Panc1 (cell line): ENCODE measurements at regions not wholly inside any gene's neighbourhood (a gene's known extent, or its start where the extent isn't known, plus 50 kb on each side); places are given as distances from the start of the nearest gene placed in this dataset.
A peak's percentile ranks its signal among the peaks of the same experiment; 100 is the strongest.

ENCODE experiments used
- ATAC-seq: fragments of 200-7000 bp; cut with Tn5 transposase; 2 replicates; pipeline ENCODE4 v1.9.1; 2020; ENCODE audit warnings: mild to moderate bottlenecking, moderate library complexity
- BruUV-seq: library from RNA; stranded (reverse); fragments of 400-500 nt; replicated peaks from 2 replicates; lab custom pipeline; 2021; lab: Mats Ljungman, UMichigan
- CTCF ChIA-PET: fragments of 300-600 bp; sonication (Branson Sonifier 250); formaldehyde crosslinking; loops from one replicate; lab custom pipeline; 2022; ENCODE audit warnings: antibody characterized with exemption; lab: Charles Lee
- POLR2A ChIA-PET: fragments of 300-600 bp; sonication (Branson Sonifier 250); formaldehyde crosslinking; loops from one replicate; lab custom pipeline; 2022; ENCODE audit warnings: antibody characterized with exemption; lab: Charles Lee
- DNase-seq: peaks from one replicate; pipeline ENCODE4 v3.0.0-alpha.2; 2010; ENCODE audit warnings: low read depth, low spot score
- H3K27ac ChIP-seq: 2 replicates; pipeline ENCODE4 v1.5.1; 2011; ENCODE audit warnings: mild to moderate bottlenecking, low read length, inconsistent platforms
- H3K27me3 ChIP-seq: fragments of 200-500 bp; sonication (Bioruptor generic); 2 replicates; pipeline ENCODE4 v1.6.0; 2014; ENCODE audit warnings: low read length, inconsistent platforms; ENCODE audit not compliant: control insufficient read depth, insufficient read depth
- H3K36me3 ChIP-seq: fragments of 200-500 bp; sonication (Bioruptor generic); 2 replicates; pipeline ENCODE4 v1.5.1; 2014; ENCODE audit warnings: inconsistent platforms, mild to moderate bottlenecking, low read length, moderate library complexity; ENCODE audit not compliant: control insufficient read depth, insufficient read depth
- H3K4me1 ChIP-seq: 2 replicates; pipeline ENCODE4 v1.5.1; 2011; ENCODE audit warnings: inconsistent platforms, mild to moderate bottlenecking, low read length, moderate library complexity; ENCODE audit not compliant: control insufficient read depth, insufficient read depth
- H3K4me3 ChIP-seq, 2 experiments: 2 replicates each; pipeline ENCODE4 v1.5.1; 2011 to 2012; ENCODE audit warnings: low read depth in 2 of 2, low read length in 2 of 2, mild to moderate bottlenecking in 2 of 2, inconsistent platforms in 1 of 2, moderate library complexity in 1 of 2
- H3K9me3 ChIP-seq: fragments of 200-500 bp; sonication (Bioruptor generic); 2 replicates; pipeline ENCODE4 v1.5.1; 2014; ENCODE audit warnings: low read depth, mild to moderate bottlenecking, inconsistent platforms, low read length, moderate library complexity; ENCODE audit not compliant: control insufficient read depth, insufficient read depth
- POLR2AphosphoS5 ChIP-seq: IDR thresholded peaks from 2 replicates; pipeline ENCODE4 v1.6.1; 2012; ENCODE audit warnings: mild to moderate bottlenecking, low read depth, low read length, moderate library complexity
- SIN3A ChIP-seq: IDR thresholded peaks from 2 replicates; pipeline ENCODE4 v1.6.1; 2012; ENCODE audit warnings: low read depth, mild to moderate bottlenecking, low read length, moderate library complexity, borderline replicate concordance; ENCODE audit not compliant: insufficient read depth
- TCF7L2 ChIP-seq: IDR thresholded peaks from 2 replicates; pipeline ENCODE4 v1.6.1; 2011; ENCODE audit warnings: mild to moderate bottlenecking, low read depth, low read length, inconsistent platforms
- in situ Hi-C: cut with HindIII; loops from 2 replicates; pipeline ENCODE4 v1.10.0; 2016; ENCODE audit warnings: low sequenced_read_pairs, low pct_unique_long_range_greater_than_20kb
- intact Hi-C: fragments of 100-400 bp; cut with micrococcal nuclease; formaldehyde crosslinking; loops from one replicate; pipeline ENCODE4 v1.10.0; 2022; ENCODE audit not compliant: unreplicated experiment
- TF ChIP-seq, protein P1 (sequence below): fragments of 450-650 bp; IDR thresholded peaks from 2 replicates; pipeline ENCODE4 v1.5.1; 2017; ENCODE audit warnings: mild to moderate bottlenecking
- TF ChIP-seq, protein P2 (sequence below), 2 experiments: IDR thresholded peaks; 2 replicates each; pipeline ENCODE4 v1.6.1; 2011 to 2012; ENCODE audit warnings: low read depth in 2 of 2, control low read depth in 1 of 2, low read length in 1 of 2, mild to moderate bottlenecking in 1 of 2, moderate library complexity in 1 of 2; ENCODE audit not compliant: insufficient read depth in 1 of 2

DNA sequence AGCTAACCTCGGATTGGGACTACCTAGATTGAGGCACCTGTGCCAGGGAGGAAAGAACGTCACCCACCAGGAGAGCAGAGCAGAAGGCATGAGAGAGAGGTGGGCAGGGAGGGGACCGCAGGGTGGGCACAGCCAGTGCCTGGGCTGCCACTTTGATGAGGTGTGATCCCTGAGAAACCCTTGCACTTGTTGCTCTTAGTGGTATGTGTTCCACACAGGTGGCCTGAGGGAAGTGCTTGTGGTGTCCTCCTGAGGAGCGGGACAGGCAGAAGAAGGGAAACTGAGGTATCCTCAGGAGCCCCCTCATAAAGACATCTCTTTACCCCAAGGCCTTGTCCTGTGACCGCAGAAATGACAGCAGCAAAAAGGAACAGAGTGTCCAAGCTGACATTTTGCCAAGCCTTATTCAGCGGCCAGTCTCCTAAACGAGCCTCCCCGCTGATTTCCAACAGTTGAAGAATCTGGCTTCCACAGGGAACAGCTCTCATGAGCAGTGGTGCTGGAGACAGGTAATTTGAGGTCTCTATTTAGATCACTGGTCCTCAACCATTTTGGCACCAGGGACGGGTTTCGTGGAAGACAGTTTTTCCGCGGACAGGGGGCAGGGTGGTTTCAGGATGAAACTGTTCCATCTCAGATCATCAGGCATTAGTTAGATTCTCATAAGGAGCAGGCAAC is 82.4 kb downstream of the FOXD1 start:
- Histone ChIP-seq H3K27me3 (no peaks in the 10 kb centered on the region), H3K4me1 (peaks cover 61% of the 10 kb centered on the region), H3K27ac (peak overlapping the region; percentile 89), H3K9me3 (no peaks in the 10 kb centered on the region), H3K4me3 (peak overlapping the region in 1 of 2 experiments; percentile 17; a peak in 2 of 4 replicates), H3K36me3 (no peaks in the 10 kb centered on the region)
- BruUV-seq, result no TSS peak
- in situ Hi-C loops (no loop called here), intact Hi-C loops (loop anchor here (10.0 kb wide), 1 partner anchor 151 kb away; no protein-coding TSS in a partner anchor)
- POLR2A ChIA-PET, result interaction anchor here (0.7 to 1.1 kb wide), 2 partner anchors 27 to 77 kb away, joined by 3 to 5 read pairs; no protein-coding TSS in a partner anchor
- TF ChIP-seq POLR2AphosphoS5 (no peak), SIN3A (no peak), TCF7L2 (no peak)
- TF ChIP-seq, protein P1, sequence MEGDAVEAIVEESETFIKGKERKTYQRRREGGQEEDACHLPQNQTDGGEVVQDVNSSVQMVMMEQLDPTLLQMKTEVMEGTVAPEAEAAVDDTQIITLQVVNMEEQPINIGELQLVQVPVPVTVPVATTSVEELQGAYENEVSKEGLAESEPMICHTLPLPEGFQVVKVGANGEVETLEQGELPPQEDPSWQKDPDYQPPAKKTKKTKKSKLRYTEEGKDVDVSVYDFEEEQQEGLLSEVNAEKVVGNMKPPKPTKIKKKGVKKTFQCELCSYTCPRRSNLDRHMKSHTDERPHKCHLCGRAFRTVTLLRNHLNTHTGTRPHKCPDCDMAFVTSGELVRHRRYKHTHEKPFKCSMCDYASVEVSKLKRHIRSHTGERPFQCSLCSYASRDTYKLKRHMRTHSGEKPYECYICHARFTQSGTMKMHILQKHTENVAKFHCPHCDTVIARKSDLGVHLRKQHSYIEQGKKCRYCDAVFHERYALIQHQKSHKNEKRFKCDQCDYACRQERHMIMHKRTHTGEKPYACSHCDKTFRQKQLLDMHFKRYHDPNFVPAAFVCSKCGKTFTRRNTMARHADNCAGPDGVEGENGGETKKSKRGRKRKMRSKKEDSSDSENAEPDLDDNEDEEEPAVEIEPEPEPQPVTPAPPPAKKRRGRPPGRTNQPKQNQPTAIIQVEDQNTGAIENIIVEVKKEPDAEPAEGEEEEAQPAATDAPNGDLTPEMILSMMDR, result no peak
- TF ChIP-seq, protein P2, sequence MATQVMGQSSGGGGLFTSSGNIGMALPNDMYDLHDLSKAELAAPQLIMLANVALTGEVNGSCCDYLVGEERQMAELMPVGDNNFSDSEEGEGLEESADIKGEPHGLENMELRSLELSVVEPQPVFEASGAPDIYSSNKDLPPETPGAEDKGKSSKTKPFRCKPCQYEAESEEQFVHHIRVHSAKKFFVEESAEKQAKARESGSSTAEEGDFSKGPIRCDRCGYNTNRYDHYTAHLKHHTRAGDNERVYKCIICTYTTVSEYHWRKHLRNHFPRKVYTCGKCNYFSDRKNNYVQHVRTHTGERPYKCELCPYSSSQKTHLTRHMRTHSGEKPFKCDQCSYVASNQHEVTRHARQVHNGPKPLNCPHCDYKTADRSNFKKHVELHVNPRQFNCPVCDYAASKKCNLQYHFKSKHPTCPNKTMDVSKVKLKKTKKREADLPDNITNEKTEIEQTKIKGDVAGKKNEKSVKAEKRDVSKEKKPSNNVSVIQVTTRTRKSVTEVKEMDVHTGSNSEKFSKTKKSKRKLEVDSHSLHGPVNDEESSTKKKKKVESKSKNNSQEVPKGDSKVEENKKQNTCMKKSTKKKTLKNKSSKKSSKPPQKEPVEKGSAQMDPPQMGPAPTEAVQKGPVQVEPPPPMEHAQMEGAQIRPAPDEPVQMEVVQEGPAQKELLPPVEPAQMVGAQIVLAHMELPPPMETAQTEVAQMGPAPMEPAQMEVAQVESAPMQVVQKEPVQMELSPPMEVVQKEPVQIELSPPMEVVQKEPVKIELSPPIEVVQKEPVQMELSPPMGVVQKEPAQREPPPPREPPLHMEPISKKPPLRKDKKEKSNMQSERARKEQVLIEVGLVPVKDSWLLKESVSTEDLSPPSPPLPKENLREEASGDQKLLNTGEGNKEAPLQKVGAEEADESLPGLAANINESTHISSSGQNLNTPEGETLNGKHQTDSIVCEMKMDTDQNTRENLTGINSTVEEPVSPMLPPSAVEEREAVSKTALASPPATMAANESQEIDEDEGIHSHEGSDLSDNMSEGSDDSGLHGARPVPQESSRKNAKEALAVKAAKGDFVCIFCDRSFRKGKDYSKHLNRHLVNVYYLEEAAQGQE (IDR thresholded peaks at IDR 0.05; ENCODE audit: insufficient read depth in 1 of 2, low read depth in 2 of 2, low read length in 1 of 2), result no peak
- no peak for DNase-seq
- CTCF ChIA-PET, result interaction anchor here (1.6 kb wide), 1 partner anchor 150 kb away, joined by 9 read pairs; no protein-coding TSS in a partner anchor
- peak; percentile 15 for ATAC-seq

DNA sequence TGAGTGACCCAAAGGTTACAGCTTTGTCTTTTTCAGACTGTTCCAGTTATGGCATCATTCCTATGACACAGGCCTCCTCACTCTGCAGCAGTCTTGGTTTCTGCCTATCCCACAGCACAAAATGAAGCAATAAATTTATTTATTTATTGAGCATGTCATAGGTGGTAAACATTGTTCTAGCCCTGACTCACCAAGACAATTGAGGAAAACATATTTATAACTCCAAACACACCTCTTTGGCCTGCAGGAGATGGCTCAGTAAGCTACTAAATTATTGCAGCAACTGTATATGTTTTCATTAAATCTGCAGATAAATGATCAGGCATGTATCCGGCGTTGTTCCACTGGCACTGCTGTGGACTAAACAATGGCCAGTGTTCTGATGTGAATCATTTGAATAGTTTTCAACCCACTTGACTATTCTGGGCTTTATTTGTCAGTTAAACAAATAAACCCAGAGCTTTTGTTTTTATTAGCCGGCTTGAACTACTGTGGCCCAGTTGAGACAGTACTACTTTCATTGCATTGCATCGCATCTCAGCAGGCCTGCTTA is 83.2 kb downstream of the FOXD1 start:
- TF ChIP-seq, protein P2 (IDR thresholded peaks at IDR 0.05; ENCODE audit: insufficient read depth in 1 of 2, low read depth in 2 of 2, low read length in 1 of 2), result peak in 1 of 2 experiments; percentile 49; a peak in 1 of 4 replicates
- TF ChIP-seq TCF7L2 (peak; percentile 93), POLR2AphosphoS5 (peak; percentile 64), SIN3A (0 out of 2 replicates have a peak, but pooled peaks have one; percentile 53)
- TF ChIP-seq, protein P1, result no peak
- ATAC-seq (peak; percentile 88), DNase-seq (peak; percentile 98)
- H3K36me3 ChIP-seq, result no peaks in the 10 kb centered on the region
- ChIA-PET POLR2A (interaction anchor here (0.6 to 1.1 kb wide), 3 partner anchors 27 to 423 kb away, joined by 3 to 5 read pairs (median 3); no protein-coding TSS in a partner anchor), CTCF (interaction anchor here (1.0 to 1.6 kb wide), 2 partner anchors 22 to 149 kb away, joined by 6 to 9 read pairs; no protein-coding TSS in a partner anchor)
- intact Hi-C loops (loop anchor here (10.0 kb wide), 1 partner anchor 151 kb away; no protein-coding TSS in a partner anchor), in situ Hi-C loops (no loop called here)
- H3K9me3 ChIP-seq, result no peaks in the 10 kb centered on the region
- peaks cover 54% of the 10 kb centered on the region for H3K4me1 ChIP-seq
- peak overlapping the region in 1 of 2 experiments; percentile 17; a peak in 2 of 4 replicates for H3K4me3 ChIP-seq
- no TSS peak for BruUV-seq
- H3K27me3 ChIP-seq, result no peaks in the 10 kb centered on the region
- H3K27ac ChIP-seq, result peak overlapping the region; percentile 89
